ENCODE measurements at regions not wholly inside any gene's neighbourhood (a gene's known extent, or its start where the extent isn't known, plus 50 kb on each side); places are given as distances from the start of the nearest gene placed in this dataset.

DNA sequence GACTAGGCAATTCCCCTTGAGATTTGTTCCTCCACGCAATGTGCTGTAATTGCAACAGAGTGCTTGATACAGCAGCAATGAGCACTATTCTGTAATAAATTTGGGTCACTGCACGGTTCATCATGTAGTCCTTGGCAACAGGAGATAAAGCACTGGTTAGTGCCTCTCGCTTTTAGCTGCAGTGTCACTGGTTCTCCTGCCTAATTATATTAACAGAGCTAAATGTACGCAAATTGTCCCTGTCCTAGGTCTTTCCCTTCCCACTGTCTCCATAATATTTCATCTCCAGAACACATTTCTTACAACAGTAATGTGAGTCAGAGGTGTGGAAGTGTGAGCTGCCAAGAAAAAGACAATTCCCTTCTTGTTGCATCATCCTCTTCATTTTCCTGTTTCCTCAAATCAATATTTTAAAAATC, 553.1 kb downstream of the ZNF608 start:
- TF ChIP-seq REST (IDR thresholded peaks at IDR 0.05): no peak
- TF ChIP-seq, protein P1, sequence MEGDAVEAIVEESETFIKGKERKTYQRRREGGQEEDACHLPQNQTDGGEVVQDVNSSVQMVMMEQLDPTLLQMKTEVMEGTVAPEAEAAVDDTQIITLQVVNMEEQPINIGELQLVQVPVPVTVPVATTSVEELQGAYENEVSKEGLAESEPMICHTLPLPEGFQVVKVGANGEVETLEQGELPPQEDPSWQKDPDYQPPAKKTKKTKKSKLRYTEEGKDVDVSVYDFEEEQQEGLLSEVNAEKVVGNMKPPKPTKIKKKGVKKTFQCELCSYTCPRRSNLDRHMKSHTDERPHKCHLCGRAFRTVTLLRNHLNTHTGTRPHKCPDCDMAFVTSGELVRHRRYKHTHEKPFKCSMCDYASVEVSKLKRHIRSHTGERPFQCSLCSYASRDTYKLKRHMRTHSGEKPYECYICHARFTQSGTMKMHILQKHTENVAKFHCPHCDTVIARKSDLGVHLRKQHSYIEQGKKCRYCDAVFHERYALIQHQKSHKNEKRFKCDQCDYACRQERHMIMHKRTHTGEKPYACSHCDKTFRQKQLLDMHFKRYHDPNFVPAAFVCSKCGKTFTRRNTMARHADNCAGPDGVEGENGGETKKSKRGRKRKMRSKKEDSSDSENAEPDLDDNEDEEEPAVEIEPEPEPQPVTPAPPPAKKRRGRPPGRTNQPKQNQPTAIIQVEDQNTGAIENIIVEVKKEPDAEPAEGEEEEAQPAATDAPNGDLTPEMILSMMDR (IDR thresholded peaks at IDR 0.05; ENCODE audit: low read depth, low read length, missing input control): no peak
- TF ChIP-seq RAD21 (IDR thresholded peaks at IDR 0.05): no peak
- no peak for TF ChIP-seq MAX (IDR thresholded peaks at IDR 0.05)
- TF ChIP-seq TAF1 (conservative IDR thresholded peaks at IDR 0.05): no peak
- TF ChIP-seq GABPA (IDR thresholded peaks at IDR 0.05 in 1 of 2, conservative IDR thresholded peaks at IDR 0.05 in 1 of 2): no peak
- TF ChIP-seq, protein P2, sequence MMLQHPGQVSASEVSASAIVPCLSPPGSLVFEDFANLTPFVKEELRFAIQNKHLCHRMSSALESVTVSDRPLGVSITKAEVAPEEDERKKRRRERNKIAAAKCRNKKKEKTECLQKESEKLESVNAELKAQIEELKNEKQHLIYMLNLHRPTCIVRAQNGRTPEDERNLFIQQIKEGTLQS (IDR thresholded peaks at IDR 0.05): no peak
- no peak for TF ChIP-seq NR2F2 (IDR thresholded peaks at IDR 0.05)
- no peak for TF ChIP-seq SP1 (IDR thresholded peaks at IDR 0.05)
- no peak for TF ChIP-seq HNF4A (conservative IDR thresholded peaks at IDR 0.05)
- no peak for TF ChIP-seq JUND (IDR thresholded peaks at IDR 0.05)
- TF ChIP-seq YY1 (IDR thresholded peaks at IDR 0.05): no peak
